Caco-2 (cell line): ENCODE measurements at regions not wholly inside any gene's neighbourhood (a gene's known extent, or its start where the extent isn't known, plus 50 kb on each side); places are given as distances from the start of the nearest gene placed in this dataset.

ENCODE experiments used
- BruUV-seq: library from RNA; stranded (reverse); fragments of 400-500 nt; replicated peaks from 2 replicates; lab custom pipeline; 2021; lab: Mats Ljungman, UMichigan
- CTCF ChIA-PET: fragments of 300-600 bp; sonication (Branson Sonifier 250); formaldehyde crosslinking; loops from one replicate; lab custom pipeline; 2022; ENCODE audit warnings: antibody characterized with exemption; lab: Charles Lee
- POLR2A ChIA-PET: fragments of 300-600 bp; sonication (Branson Sonifier 250); formaldehyde crosslinking; loops from one replicate; lab custom pipeline; 2022; ENCODE audit warnings: antibody characterized with exemption; lab: Charles Lee
- DNase-seq, 2 experiments: peaks; one replicate each; pipeline versions ENCODE4 v3.0.0 to v3.0.0-alpha.2; 2020 to 2022
- H3K27me3 ChIP-seq: replicated peaks from 2 replicates; pipeline ENCODE4 v1.6.0; 2011; ENCODE audit warnings: low read length; ENCODE audit not compliant: control insufficient read depth, insufficient read depth
- H3K36me3 ChIP-seq: 2 replicates; pipeline ENCODE4 v1.5.1; 2011; ENCODE audit warnings: low read length; ENCODE audit not compliant: control insufficient read depth, insufficient read depth
- H3K4me1 ChIP-seq: fragments of 250-450 bp; sonication (Bioruptor Pico); 2 replicates; pipeline ENCODE4 v1.5.1; 2020; ENCODE audit warnings: mild to moderate bottlenecking
- H3K4me3 ChIP-seq: 2 replicates; pipeline ENCODE4 v1.5.1; 2011; ENCODE audit warnings: low read depth, mild to moderate bottlenecking, control low read depth, low read length
- H3K9me3 ChIP-seq: fragments of 250-450 bp; sonication (Bioruptor Pico); 2 replicates; pipeline ENCODE4 v1.5.1; 2020; ENCODE audit warnings: mild to moderate bottlenecking, moderate library complexity
- H3K27ac Mint-ChIP-seq: one replicate; pipeline ENCODE4 v1.8.0; 2022; ENCODE audit warnings: mixed read lengths; ENCODE audit not compliant: unreplicated experiment
- H3K27me3 Mint-ChIP-seq: one replicate; pipeline ENCODE4 v1.8.0; 2022; ENCODE audit warnings: mixed read lengths; ENCODE audit not compliant: insufficient read depth, unreplicated experiment
- H3K36me3 Mint-ChIP-seq: one replicate; pipeline ENCODE4 v1.8.0; 2022; ENCODE audit warnings: mild to moderate bottlenecking, mixed read lengths; ENCODE audit not compliant: insufficient read depth, unreplicated experiment
- H3K4me1 Mint-ChIP-seq: one replicate; pipeline ENCODE4 v1.8.0; 2022; ENCODE audit warnings: low read depth, mixed read lengths; ENCODE audit not compliant: unreplicated experiment
- H3K4me3 Mint-ChIP-seq: one replicate; pipeline ENCODE4 v1.8.0; 2022; ENCODE audit warnings: mild to moderate bottlenecking, moderate library complexity, mixed read lengths; ENCODE audit not compliant: unreplicated experiment
- H3K9me3 Mint-ChIP-seq: one replicate; pipeline ENCODE4 v1.8.0; 2022; ENCODE audit warnings: mixed read lengths; ENCODE audit not compliant: unreplicated experiment
- CTCF ChIP-seq, 2 experiments: fragments of 200-600 bp in 1 of 2; IDR thresholded peaks; 1 replicate in 1 of 2; 2 replicates in 1 of 2; pipeline versions ENCODE4 v1.5.1 to v1.8.0; 2011 to 2022; ENCODE audit warnings: antibody characterized with exemption in 1 of 2, control low read depth in 1 of 2, inconsistent platforms in 1 of 2, low read depth in 1 of 2, low read length in 1 of 2, mild to moderate bottlenecking in 1 of 2, moderate library complexity in 1 of 2; ENCODE audit not compliant: insufficient read depth in 1 of 2, severe bottlenecking in 1 of 2, unreplicated experiment in 1 of 2
- intact Hi-C: fragments of 100-400 bp; cut with micrococcal nuclease; formaldehyde crosslinking; loops from one replicate; pipeline ENCODE4 v1.10.0; 2022; ENCODE audit not compliant: unreplicated experiment

- Mint-ChIP-seq H3K9me3 (no peaks in the 10 kb centered on the region), H3K27ac (no peak overlapping the region), H3K27me3 (no peaks in the 10 kb centered on the region), H3K4me1 (no peaks in the 10 kb centered on the region), H3K36me3 (peaks cover 16% of the 10 kb centered on the region), H3K4me3 (no peak overlapping the region)
- Histone ChIP-seq H3K27me3 (no peaks in the 10 kb centered on the region), H3K4me1 (no peaks in the 10 kb centered on the region), H3K36me3 (no peaks in the 10 kb centered on the region; the same call in 1 of the 2 replicates), H3K4me3 (no peak overlapping the region), H3K9me3 (no peaks in the 10 kb centered on the region)
- no TSS peak for BruUV-seq
- DNase-seq: no peak
- no peak for TF ChIP-seq CTCF (IDR thresholded peaks at IDR 0.05; ENCODE audit: insufficient read depth in 1 of 2, low read depth in 1 of 2, low read length in 1 of 2, severe bottlenecking in 1 of 2, unreplicated experiment in 1 of 2)
- ChIA-PET CTCF (no interaction called here), POLR2A (no interaction called here)
- intact Hi-C loops: no loop called here
Measured at GRCh38 chr22:25350551-25350971, 131.1 kb downstream of the CRYBB2 start.

- ChIA-PET CTCF (interaction anchor here (0.6 kb wide), 1 partner anchor 40 kb away, joined by 4 read pairs; no protein-coding TSS in a partner anchor), POLR2A (no interaction called here)
- H3K4me1 ChIP-seq: no peaks in the 10 kb centered on the region
- no peak for DNase-seq
- H3K27ac Mint-ChIP-seq: no peak overlapping the region
- intact Hi-C loops: no loop called here
- no peaks in the 10 kb centered on the region for H3K27me3 Mint-ChIP-seq
- peaks cover 16% of the 10 kb centered on the region for H3K36me3 Mint-ChIP-seq
- no peaks in the 10 kb centered on the region; the same call in 1 of the 2 replicates for H3K36me3 ChIP-seq
- no peaks in the 10 kb centered on the region for H3K9me3 ChIP-seq
- H3K4me1 Mint-ChIP-seq: no peaks in the 10 kb centered on the region
- no peaks in the 10 kb centered on the region for H3K27me3 ChIP-seq
- TF ChIP-seq CTCF (IDR thresholded peaks at IDR 0.05; ENCODE audit: insufficient read depth in 1 of 2, low read depth in 1 of 2, low read length in 1 of 2, severe bottlenecking in 1 of 2, unreplicated experiment in 1 of 2): no peak
- H3K9me3 Mint-ChIP-seq: no peaks in the 10 kb centered on the region
- BruUV-seq: no TSS peak
- H3K4me3 Mint-ChIP-seq: no peak overlapping the region
- H3K4me3 ChIP-seq: no peak overlapping the region
Measured at GRCh38 chr22:25351631-25352293, 132.3 kb downstream of the CRYBB2 start.

GRCh38 chr22:25352294-25352680 is 132.8 kb downstream of the CRYBB2 start:
- no TSS peak for BruUV-seq
- no peak overlapping the region for H3K27ac Mint-ChIP-seq
- no peak overlapping the region for H3K4me3 ChIP-seq
- CTCF ChIA-PET: interaction anchor here (0.5 kb wide), 1 partner anchor 17 kb away, joined by 4 read pairs; no protein-coding TSS in a partner anchor
- POLR2A ChIA-PET: no interaction called here
- no peak for TF ChIP-seq CTCF (IDR thresholded peaks at IDR 0.05; ENCODE audit: insufficient read depth in 1 of 2, low read depth in 1 of 2, low read length in 1 of 2, severe bottlenecking in 1 of 2, unreplicated experiment in 1 of 2)
- no peaks in the 10 kb centered on the region for H3K4me1 ChIP-seq
- intact Hi-C loops: no loop called here
- H3K27me3 Mint-ChIP-seq: no peaks in the 10 kb centered on the region
- no peaks in the 10 kb centered on the region for H3K9me3 Mint-ChIP-seq
- peaks cover 17% of the 10 kb centered on the region for H3K36me3 Mint-ChIP-seq
- no peak overlapping the region for H3K4me3 Mint-ChIP-seq
- no peaks in the 10 kb centered on the region; the same call in 1 of the 2 replicates for H3K36me3 ChIP-seq
- no peaks in the 10 kb centered on the region for H3K27me3 ChIP-seq
- H3K4me1 Mint-ChIP-seq: no peaks in the 10 kb centered on the region
- H3K9me3 ChIP-seq: no peaks in the 10 kb centered on the region
- no peak for DNase-seq
